Ascending aorta (tissue), 2 donors: ENCODE measurements at regions not wholly inside any gene's neighbourhood (a gene's known extent, or its start where the extent isn't known, plus 50 kb on each side); places are given as distances from the start of the nearest gene placed in this dataset.
"Not testable (repeated sequence)": the region's sequence is repeated elsewhere in the genome, so short reads cannot be mapped to it uniquely, and the experiment has no call there.

Experiments
- DNase-seq, 2 donors: peaks; one replicate each; pipeline ENCODE4 v3.0.0-alpha.2; 2019; ENCODE audit warnings: low spot score in 2 of 2
- H3K27ac ChIP-seq, 2 donors: fragments of 200-600 bp; sonication (generic); one replicate each; pipeline ENCODE4 v1.5.1; 2016 to 2017; ENCODE audit warnings: mild to moderate bottlenecking in 1 of 2
- H3K27me3 ChIP-seq: fragments of 200-600 bp; sonication (generic); one replicate; pipeline ENCODE4 v1.5.1; 2017
- H3K36me3 ChIP-seq, 2 donors: fragments of 200-600 bp; sonication (generic); one replicate each; pipeline ENCODE4 v1.5.1; 2016
- H3K4me1 ChIP-seq, 2 donors: fragments of 200-600 bp; sonication (generic); one replicate each; pipeline ENCODE4 v1.5.1; 2016 to 2017; ENCODE audit warnings: mild to moderate bottlenecking in 1 of 2
- H3K4me3 ChIP-seq, 2 donors: fragments of 200-600 bp; sonication (generic); one replicate each; pipeline ENCODE4 v1.5.1; 2016 to 2017; ENCODE audit warnings: mild to moderate bottlenecking in 1 of 2
- H3K9me3 ChIP-seq, 2 donors: fragments of 200-600 bp; sonication (generic); one replicate each; pipeline ENCODE4 v1.5.1; 2016
- intact Hi-C: fragments of 100-400 bp; cut with DNase I; formaldehyde crosslinking; loops from one replicate; pipeline ENCODE4 v1.15.1; 2023
- TF ChIP-seq, protein P1 (sequence below), 3 experiments: fragments of 200-600 bp in 2 of 3; fragments of 450-650 bp in 1 of 3; sonication (generic) in 2 of 3; IDR thresholded peaks; one replicate each; pipeline ENCODE4 v1.5.1; 2016 to 2019; ENCODE audit warnings: antibody characterized with exemption in 3 of 3, mild to moderate bottlenecking in 1 of 3, moderate library complexity in 1 of 3

DNA sequence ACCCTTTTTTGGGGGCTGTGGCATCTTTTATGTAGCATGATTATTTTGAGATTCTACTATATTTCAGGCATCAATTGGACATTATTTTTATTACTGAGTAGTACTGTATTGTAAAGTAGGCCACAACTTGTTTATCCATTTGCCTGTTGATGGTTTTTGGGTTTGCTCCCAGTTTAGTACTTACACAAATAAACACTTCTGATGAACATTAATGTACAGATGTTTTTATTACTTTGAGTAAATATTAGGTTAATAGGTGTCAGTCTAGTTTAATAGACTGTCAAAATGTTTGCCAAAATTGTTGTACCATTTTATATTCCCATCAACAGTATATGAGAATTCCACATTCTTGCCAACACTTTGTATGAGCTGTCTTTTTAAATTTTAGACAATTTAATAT is 214.9 kb upstream of the MAD2L1 start:
- Histone ChIP-seq H3K27ac (no peak overlapping the region), H3K9me3 (no peaks in the 10 kb centered on the region), H3K4me1 (no peaks in the 10 kb centered on the region), H3K36me3 (no peaks in the 10 kb centered on the region), H3K4me3 (no peak overlapping the region), H3K27me3 (no peaks in the 10 kb centered on the region)
- intact Hi-C loops = no loop called here
- TF ChIP-seq, protein P1, sequence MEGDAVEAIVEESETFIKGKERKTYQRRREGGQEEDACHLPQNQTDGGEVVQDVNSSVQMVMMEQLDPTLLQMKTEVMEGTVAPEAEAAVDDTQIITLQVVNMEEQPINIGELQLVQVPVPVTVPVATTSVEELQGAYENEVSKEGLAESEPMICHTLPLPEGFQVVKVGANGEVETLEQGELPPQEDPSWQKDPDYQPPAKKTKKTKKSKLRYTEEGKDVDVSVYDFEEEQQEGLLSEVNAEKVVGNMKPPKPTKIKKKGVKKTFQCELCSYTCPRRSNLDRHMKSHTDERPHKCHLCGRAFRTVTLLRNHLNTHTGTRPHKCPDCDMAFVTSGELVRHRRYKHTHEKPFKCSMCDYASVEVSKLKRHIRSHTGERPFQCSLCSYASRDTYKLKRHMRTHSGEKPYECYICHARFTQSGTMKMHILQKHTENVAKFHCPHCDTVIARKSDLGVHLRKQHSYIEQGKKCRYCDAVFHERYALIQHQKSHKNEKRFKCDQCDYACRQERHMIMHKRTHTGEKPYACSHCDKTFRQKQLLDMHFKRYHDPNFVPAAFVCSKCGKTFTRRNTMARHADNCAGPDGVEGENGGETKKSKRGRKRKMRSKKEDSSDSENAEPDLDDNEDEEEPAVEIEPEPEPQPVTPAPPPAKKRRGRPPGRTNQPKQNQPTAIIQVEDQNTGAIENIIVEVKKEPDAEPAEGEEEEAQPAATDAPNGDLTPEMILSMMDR (IDR thresholded peaks at IDR 0.05) = no peak
- no peak for DNase-seq

DNA sequence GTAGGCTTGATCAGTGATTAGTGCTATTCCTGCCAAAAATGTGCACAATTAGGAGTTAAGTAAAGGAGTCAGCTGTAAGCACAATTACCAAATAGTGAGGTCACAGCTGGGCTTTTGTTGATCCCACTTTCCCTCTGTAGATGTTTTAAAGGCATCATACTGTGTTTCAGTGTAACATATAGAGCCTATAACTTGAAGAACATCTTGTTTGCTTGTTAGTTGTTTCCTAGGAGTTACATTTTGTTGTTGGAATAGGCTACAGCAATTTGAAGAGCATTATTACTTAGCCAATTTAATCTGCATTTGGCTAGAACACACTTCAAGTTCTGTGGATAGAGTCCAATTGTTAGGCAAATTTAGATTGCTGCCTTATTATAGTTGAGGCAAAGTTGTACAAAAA is 210.7 kb upstream of the MAD2L1 start:
- no peaks in the 10 kb centered on the region for H3K36me3 ChIP-seq
- H3K9me3 ChIP-seq = no peaks in the 10 kb centered on the region
- intact Hi-C loops = no loop called here
- H3K27me3 ChIP-seq = no peaks in the 10 kb centered on the region
- H3K4me3 ChIP-seq = no peak overlapping the region
- TF ChIP-seq, protein P1 (IDR thresholded peaks at IDR 0.05) = no peak
- no peaks in the 10 kb centered on the region for H3K4me1 ChIP-seq
- no peak for DNase-seq
- no peak overlapping the region for H3K27ac ChIP-seq

DNA sequence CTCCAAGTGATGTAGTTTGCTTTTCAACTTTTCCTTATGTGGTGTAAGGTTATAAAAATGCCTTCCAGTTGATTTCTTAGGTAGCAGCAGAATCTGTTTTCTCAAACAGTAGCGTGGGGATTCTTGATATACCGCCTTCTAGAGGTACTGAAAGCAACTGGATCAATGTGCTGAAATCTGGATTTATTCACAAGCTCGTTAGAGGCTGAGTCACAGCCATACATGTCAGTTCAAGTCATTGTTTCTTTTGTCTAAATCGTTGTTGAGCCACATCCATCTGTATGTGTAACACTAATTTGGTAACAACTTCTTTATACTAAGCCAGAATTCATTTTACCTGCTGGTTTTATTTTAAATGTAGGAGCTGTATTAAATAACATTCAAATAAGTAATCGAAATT is 200.0 kb upstream of the MAD2L1 start:
- H3K36me3 ChIP-seq = no peaks in the 10 kb centered on the region
- TF ChIP-seq, protein P1 (IDR thresholded peaks at IDR 0.05) = no peak
- H3K9me3 ChIP-seq = no peaks in the 10 kb centered on the region
- no peaks in the 10 kb centered on the region for H3K27me3 ChIP-seq
- H3K4me3 ChIP-seq = no peak overlapping the region
- H3K4me1 ChIP-seq = no peaks in the 10 kb centered on the region
- no peak overlapping the region for H3K27ac ChIP-seq
- DNase-seq = no peak
- intact Hi-C loops = no loop called here

DNA sequence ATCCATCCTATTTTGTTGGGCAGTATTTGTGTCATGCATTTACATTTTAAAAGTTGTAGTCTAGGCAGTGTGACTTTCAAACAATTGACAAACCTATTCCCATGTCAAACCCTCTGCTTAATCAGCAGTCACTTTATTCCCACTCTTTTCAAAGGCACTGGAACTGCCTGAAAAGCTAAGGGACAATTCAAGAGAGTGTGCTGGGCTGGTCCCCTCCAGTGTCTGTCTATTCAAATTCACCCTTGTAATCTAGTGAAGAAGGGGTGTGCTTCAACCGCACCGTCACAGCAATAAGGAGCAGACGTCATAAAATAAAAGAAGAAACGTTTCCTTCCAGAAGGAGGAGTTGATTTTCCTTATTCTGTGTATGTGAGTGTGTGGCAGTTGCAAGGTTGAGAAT is 197.0 kb upstream of the MAD2L1 start:
- no peak for DNase-seq
- H3K27ac ChIP-seq = no peak overlapping the region
- no peaks in the 10 kb centered on the region for H3K36me3 ChIP-seq
- no peak overlapping the region for H3K4me3 ChIP-seq
- H3K4me1 ChIP-seq = no peaks in the 10 kb centered on the region
- intact Hi-C loops = no loop called here
- no peaks in the 10 kb centered on the region for H3K27me3 ChIP-seq
- TF ChIP-seq, protein P1 (IDR thresholded peaks at IDR 0.05) = no peak
- no peaks in the 10 kb centered on the region for H3K9me3 ChIP-seq

DNA sequence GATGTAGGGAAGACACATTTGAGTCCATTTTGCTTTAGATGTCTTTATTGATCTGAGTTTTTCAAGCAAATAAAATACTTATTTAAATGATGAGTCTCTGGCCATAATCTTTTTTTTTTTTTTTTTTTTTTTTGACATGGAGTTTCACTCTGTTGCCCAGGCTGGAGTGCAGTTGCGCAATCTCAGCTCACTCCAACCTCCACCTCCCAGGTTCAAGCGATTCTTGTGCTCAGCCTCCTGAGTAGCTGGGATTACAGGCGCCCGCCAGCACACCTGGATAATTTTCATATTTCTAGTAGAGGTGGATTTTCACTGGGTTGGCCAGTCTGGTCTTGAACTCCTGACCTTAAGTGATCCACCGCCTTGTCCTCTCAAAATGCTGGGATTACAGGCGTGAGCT is 194.5 kb upstream of the MAD2L1 start:
- TF ChIP-seq, protein P1 (IDR thresholded peaks at IDR 0.05) = no peak
- no peak overlapping the region for H3K4me3 ChIP-seq
- H3K9me3 ChIP-seq = no peaks in the 10 kb centered on the region
- H3K36me3 ChIP-seq = no peaks in the 10 kb centered on the region
- no peak for DNase-seq
- H3K27me3 ChIP-seq = no peaks in the 10 kb centered on the region
- no peak overlapping the region for H3K27ac ChIP-seq
- intact Hi-C loops = no loop called here
- no peaks in the 10 kb centered on the region for H3K4me1 ChIP-seq

DNA sequence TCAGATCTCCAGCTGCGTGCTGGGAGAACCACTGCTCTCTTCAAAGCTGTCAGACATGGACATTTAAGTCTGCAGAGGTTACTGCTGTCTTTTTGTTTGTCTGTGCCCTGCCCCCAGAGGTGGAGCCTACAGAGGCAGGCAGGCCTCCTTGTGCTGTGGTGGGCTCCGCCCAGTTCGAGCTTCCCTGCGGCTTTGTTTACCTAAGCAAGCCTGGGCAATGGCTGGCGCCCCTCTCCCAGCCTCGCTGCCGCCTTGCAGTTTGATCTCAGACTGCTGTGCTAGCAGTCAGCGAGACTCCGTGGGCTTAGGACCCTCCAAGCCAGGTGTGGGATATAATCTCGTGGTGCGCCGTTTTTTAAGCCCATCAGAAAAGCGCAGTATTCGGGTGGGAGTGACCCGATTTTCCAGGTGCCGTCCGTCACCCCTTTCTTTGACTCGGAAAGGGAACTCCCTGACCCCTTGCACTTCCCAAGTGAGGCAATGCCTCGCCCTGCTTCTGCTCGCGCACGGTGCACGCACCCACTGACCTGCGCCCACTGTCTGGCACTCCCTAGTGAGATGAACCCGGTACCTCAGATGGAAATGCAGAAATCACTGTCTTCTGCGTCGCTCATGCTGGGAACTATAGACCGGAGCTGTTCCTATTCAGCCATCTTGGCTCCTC is 189.6 kb upstream of the MAD2L1 start:
- H3K4me1 ChIP-seq, H3K27ac ChIP-seq, H3K9me3 ChIP-seq, DNase-seq, H3K36me3 ChIP-seq, intact Hi-C loops, H3K27me3 ChIP-seq, H3K4me3 ChIP-seq: not testable (repeated sequence)
